Peyer's patch (tissue), 4 donors: ENCODE measurements at regions not wholly inside any gene's neighbourhood (a gene's known extent, or its start where the extent isn't known, plus 50 kb on each side); places are given as distances from the start of the nearest gene placed in this dataset.

Experiments used
- POLR2A ChIP-seq, 2 donors: fragments of 450-650 bp; IDR thresholded peaks; one replicate each; pipeline ENCODE4 v1.5.1; 2017; ENCODE audit warnings: antibody characterized with exemption in 2 of 2, mild to moderate bottlenecking in 2 of 2, moderate library complexity in 2 of 2
- TF ChIP-seq, protein P1 (sequence below), 6 experiments: fragments of 450-650 bp in 4 of 6; fragments of 200-600 bp in 2 of 6; sonication (generic) in 1 of 6; IDR thresholded peaks; one replicate each; pipeline ENCODE4 v1.5.1; 2017 to 2019; ENCODE audit warnings: antibody characterized with exemption in 6 of 6, mild to moderate bottlenecking in 3 of 6, moderate library complexity in 1 of 6

DNA sequence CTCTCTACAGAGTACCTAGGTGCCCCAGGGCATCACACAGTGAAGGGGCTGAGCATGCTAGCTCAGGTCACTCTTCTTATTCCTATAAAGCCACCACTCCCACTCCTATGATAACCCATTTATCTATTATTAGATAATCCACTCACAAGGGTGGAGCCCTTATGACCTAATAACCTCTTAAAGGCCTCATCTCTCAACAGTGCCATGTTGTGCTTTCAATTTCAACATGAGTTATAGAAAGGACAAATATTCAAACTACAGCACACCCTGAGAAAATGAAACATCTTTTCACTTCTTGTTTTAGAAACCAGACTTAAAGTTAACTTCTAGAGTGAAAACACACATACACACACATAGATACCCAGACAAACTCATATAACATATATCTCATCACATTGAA is 1494.9 kb upstream of the MIR17HG start:
- TF ChIP-seq, protein P1, sequence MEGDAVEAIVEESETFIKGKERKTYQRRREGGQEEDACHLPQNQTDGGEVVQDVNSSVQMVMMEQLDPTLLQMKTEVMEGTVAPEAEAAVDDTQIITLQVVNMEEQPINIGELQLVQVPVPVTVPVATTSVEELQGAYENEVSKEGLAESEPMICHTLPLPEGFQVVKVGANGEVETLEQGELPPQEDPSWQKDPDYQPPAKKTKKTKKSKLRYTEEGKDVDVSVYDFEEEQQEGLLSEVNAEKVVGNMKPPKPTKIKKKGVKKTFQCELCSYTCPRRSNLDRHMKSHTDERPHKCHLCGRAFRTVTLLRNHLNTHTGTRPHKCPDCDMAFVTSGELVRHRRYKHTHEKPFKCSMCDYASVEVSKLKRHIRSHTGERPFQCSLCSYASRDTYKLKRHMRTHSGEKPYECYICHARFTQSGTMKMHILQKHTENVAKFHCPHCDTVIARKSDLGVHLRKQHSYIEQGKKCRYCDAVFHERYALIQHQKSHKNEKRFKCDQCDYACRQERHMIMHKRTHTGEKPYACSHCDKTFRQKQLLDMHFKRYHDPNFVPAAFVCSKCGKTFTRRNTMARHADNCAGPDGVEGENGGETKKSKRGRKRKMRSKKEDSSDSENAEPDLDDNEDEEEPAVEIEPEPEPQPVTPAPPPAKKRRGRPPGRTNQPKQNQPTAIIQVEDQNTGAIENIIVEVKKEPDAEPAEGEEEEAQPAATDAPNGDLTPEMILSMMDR (IDR thresholded peaks at IDR 0.05) = no peak
- TF ChIP-seq POLR2A (IDR thresholded peaks at IDR 0.05) = no peak
